K562 (cell line): ENCODE measurements at regions not wholly inside any gene's neighbourhood (a gene's known extent, or its start where the extent isn't known, plus 50 kb on each side); places are given as distances from the start of the nearest gene placed in this dataset.

Source experiments
- BCLAF1 ChIP-seq, 2 experiments: fragments of 450-650 bp in 1 of 2; IDR thresholded peaks; 2 replicates each; pipeline ENCODE4 v1.6.1; 2011 to 2017; ENCODE audit warnings: low read depth in 2 of 2, antibody characterized with exemption in 1 of 2, borderline replicate concordance in 1 of 2, low read length in 1 of 2, mild to moderate bottlenecking in 1 of 2, mixed read lengths in 1 of 2; ENCODE audit not compliant: control insufficient read depth in 1 of 2
- EP300 ChIP-seq: IDR thresholded peaks from 2 replicates; pipeline ENCODE4 v1.6.1; 2012; ENCODE audit warnings: low read length, improper control_type of control experiment
- ESRRA ChIP-seq: fragments of 450-650 bp; IDR thresholded peaks from 2 replicates; pipeline ENCODE4 v1.6.1; 2014; ENCODE audit warnings: low read depth, mild to moderate bottlenecking, moderate library complexity, borderline replicate concordance
- EZH2 ChIP-seq: IDR thresholded peaks from 2 replicates; pipeline ENCODE4 v1.6.1; 2012; ENCODE audit warnings: low read depth, mild to moderate bottlenecking, inconsistent platforms, low read length, borderline replicate concordance
- FOXP1 ChIP-seq: sonication (generic); formaldehyde crosslinking; IDR thresholded peaks from 2 replicates; pipeline ENCODE4 v1.8.0; 2022; ENCODE audit warnings: mild to moderate bottlenecking, missing genetic modification reagents
- FUS ChIP-seq: fragments of 200-400 bp; formaldehyde crosslinking; optimal IDR thresholded peaks from 2 replicates; pipeline ENCODE3; 2017; ENCODE audit warnings: low read depth, low read length
- IRF9 ChIP-seq: fragments of 450-650 bp; IDR thresholded peaks from 2 replicates; pipeline ENCODE4 v1.6.1; 2016; ENCODE audit warnings: missing biosample characterization, missing genetic modification characterization
- NFYB ChIP-seq: IDR thresholded peaks from 2 replicates; pipeline ENCODE4 v1.6.1; 2011; ENCODE audit warnings: mild to moderate bottlenecking, moderate library complexity; ENCODE audit not compliant: insufficient read length; ENCODE audit errors: extremely low read depth
- PRDM10 ChIP-seq: fragments of 450-650 bp; IDR thresholded peaks from 2 replicates; pipeline ENCODE4 v1.6.1; 2018; ENCODE audit not compliant: partially characterized antibody
- SREBF2 ChIP-seq: sonication (generic); formaldehyde crosslinking; IDR thresholded peaks from 2 replicates; pipeline ENCODE4 v1.4.0; 2020; ENCODE audit warnings: mild to moderate bottlenecking, missing genetic modification reagents
- STAT5A ChIP-seq: IDR thresholded peaks from 2 replicates; pipeline ENCODE4 v1.6.1; 2012; ENCODE audit warnings: low read length, inconsistent platforms, borderline replicate concordance

GRCh38 chr20:19937218-19937617 lies 79.9 kb upstream of the NAA20 start:
- TF ChIP-seq ESRRA (no peak), IRF9 (tag) (no peak), NFYB (no peak), PRDM10 (no peak), STAT5A (no peak), FUS (no peak), BCLAF1 (IDR thresholded peaks at IDR 0.05; ENCODE audit: borderline replicate concordance in 1 of 2, control insufficient read depth in 1 of 2, low read depth in 2 of 2, low read length in 1 of 2) (no peak), SREBF2 (CRISPR knock-in tag) (no peak), EZH2 (no peak), EP300 (no peak), FOXP1 (CRISPR knock-in tag) (no peak)
